ENCODE measurements at regions not wholly inside any gene's neighbourhood (a gene's known extent, or its start where the extent isn't known, plus 50 kb on each side); places are given as distances from the start of the nearest gene placed in this dataset.

GRCh38 chr1:222243902-222244301 lies 304.0 kb downstream of the HHIPL2 start:
- DNase-seq = peak; percentile 23
- no peaks in the 10 kb centered on the region; the same call in 1 of the 2 replicates for H3K27me3 ChIP-seq
- no peaks in the 10 kb centered on the region for H3K36me3 ChIP-seq
- no peaks in the 10 kb centered on the region for H3K9me3 ChIP-seq
- H3K4me3 ChIP-seq = no peak overlapping the region

- no peak for DNase-seq
- Histone ChIP-seq H3K36me3 (no peaks in the 10 kb centered on the region), H3K9me3 (no peaks in the 10 kb centered on the region), H3K27me3 (no peaks in the 10 kb centered on the region; the same call in 1 of the 2 replicates), H3K4me3 (no peak overlapping the region)
These were observed 305.4 kb downstream of the HHIPL2 start for GRCh38 chr1:222242492-222242891.

GRCh38 chr1:222241410-222241809 lies 306.5 kb downstream of the HHIPL2 start:
- Histone ChIP-seq H3K9me3 (no peaks in the 10 kb centered on the region), H3K36me3 (no peaks in the 10 kb centered on the region), H3K4me3 (no peak overlapping the region), H3K27me3 (no peaks in the 10 kb centered on the region; the same call in 1 of the 2 replicates)
- DNase-seq = no peak

GRCh38 chr1:222240536-222241181 lies 307.2 kb downstream of the HHIPL2 start:
- Histone ChIP-seq H3K9me3 (no peaks in the 10 kb centered on the region), H3K4me3 (no peak overlapping the region), H3K36me3 (no peaks in the 10 kb centered on the region), H3K27me3 (no peaks in the 10 kb centered on the region; the same call in 1 of the 2 replicates)
- DNase-seq = no peak

- Histone ChIP-seq H3K27me3 (no peaks in the 10 kb centered on the region), H3K4me3 (no peak overlapping the region), H3K9me3 (no peaks in the 10 kb centered on the region), H3K36me3 (no peaks in the 10 kb centered on the region)
- DNase-seq = no peak
These were observed 308.8 kb downstream of the HHIPL2 start for GRCh38 chr1:222239130-222239529.

GRCh38 chr1:222234351-222234750 lies 313.6 kb downstream of the HHIPL2 start:
- DNase-seq = no peak
- Histone ChIP-seq H3K27me3 (no peaks in the 10 kb centered on the region), H3K4me3 (no peak overlapping the region), H3K9me3 (no peaks in the 10 kb centered on the region), H3K36me3 (no peaks in the 10 kb centered on the region)

GRCh38 chr1:222233444-222234158 lies 314.3 kb downstream of the HHIPL2 start:
- Histone ChIP-seq H3K9me3 (no peaks in the 10 kb centered on the region), H3K27me3 (no peaks in the 10 kb centered on the region), H3K4me3 (no peak overlapping the region), H3K36me3 (no peaks in the 10 kb centered on the region)
- no peak for DNase-seq

GRCh38 chr1:222232842-222233241 lies 315.1 kb downstream of the HHIPL2 start:
- Histone ChIP-seq H3K4me3 (no peak overlapping the region), H3K9me3 (no peaks in the 10 kb centered on the region; the same call in 1 of the 2 replicates), H3K27me3 (no peaks in the 10 kb centered on the region), H3K36me3 (no peaks in the 10 kb centered on the region)
- DNase-seq = no peak

- DNase-seq = no peak
These were observed 318.1 kb downstream of the HHIPL2 start for GRCh38 chr1:222229672-222230312.

GRCh38 chr1:222225316-222225691 lies 322.6 kb downstream of the HHIPL2 start:
- Histone ChIP-seq H3K9me3 (no peaks in the 10 kb centered on the region; the same call in 1 of the 2 replicates), H3K4me3 (no peak overlapping the region), H3K36me3 (no peaks in the 10 kb centered on the region), H3K27me3 (no peaks in the 10 kb centered on the region)
- no peak for DNase-seq

More at GRCh38 chr1:222229672-222230312, 318.1 kb downstream of the HHIPL2 start:
- no peaks in the 10 kb centered on the region for H3K36me3 ChIP-seq
- H3K27me3 ChIP-seq = no peaks in the 10 kb centered on the region
- H3K9me3 ChIP-seq = no peaks in the 10 kb centered on the region; the same call in 1 of the 2 replicates
- H3K4me3 ChIP-seq = no peak overlapping the region

- no peak for DNase-seq
These were observed 323.1 kb downstream of the HHIPL2 start for GRCh38 chr1:222224636-222225315.

GRCh38 chr1:222224156-222224555 lies 323.7 kb downstream of the HHIPL2 start:
- H3K9me3 ChIP-seq = peaks cover 2% of the 10 kb centered on the region; the same call in 1 of the 2 replicates
- DNase-seq = no peak
- H3K36me3 ChIP-seq = no peaks in the 10 kb centered on the region
- H3K27me3 ChIP-seq = no peaks in the 10 kb centered on the region
- H3K4me3 ChIP-seq = no peak overlapping the region

More at GRCh38 chr1:222224636-222225315, 323.1 kb downstream of the HHIPL2 start:
- no peak overlapping the region for H3K4me3 ChIP-seq
- no peaks in the 10 kb centered on the region for H3K27me3 ChIP-seq
- peaks cover 2% of the 10 kb centered on the region; the same call in 1 of the 2 replicates for H3K9me3 ChIP-seq
- H3K36me3 ChIP-seq = no peaks in the 10 kb centered on the region

- H3K36me3 ChIP-seq = no peaks in the 10 kb centered on the region
- H3K27me3 ChIP-seq = no peaks in the 10 kb centered on the region
- H3K4me3 ChIP-seq = no peak overlapping the region
- peaks cover 2% of the 10 kb centered on the region; the same call in 1 of the 2 replicates for H3K9me3 ChIP-seq
- DNase-seq = no peak
These were observed 324.9 kb downstream of the HHIPL2 start for GRCh38 chr1:222223010-222223409.

GRCh38 chr1:222216255-222216754 lies 331.6 kb downstream of the HHIPL2 start:
- Histone ChIP-seq H3K27me3 (peaks cover 4% of the 10 kb centered on the region; the same call in 1 of the 2 replicates), H3K36me3 (no peaks in the 10 kb centered on the region), H3K4me3 (no peak overlapping the region), H3K9me3 (peaks cover 2% of the 10 kb centered on the region; the same call in 1 of the 2 replicates)
- DNase-seq = no peak

- no peak for DNase-seq
- Histone ChIP-seq H3K4me3 (no peak overlapping the region), H3K27me3 (peaks cover 4% of the 10 kb centered on the region), H3K36me3 (no peaks in the 10 kb centered on the region), H3K9me3 (no peaks in the 10 kb centered on the region)
These were observed 337.1 kb downstream of the HHIPL2 start for GRCh38 chr1:222210776-222211175.

GRCh38 chr1:222204475-222204874 lies 343.4 kb downstream of the HHIPL2 start:
- DNase-seq = no peak
- Histone ChIP-seq H3K9me3 (no peaks in the 10 kb centered on the region), H3K36me3 (no peaks in the 10 kb centered on the region), H3K27me3 (no peaks in the 10 kb centered on the region; the same call in 1 of the 2 replicates), H3K4me3 (no peak overlapping the region)
